GM18508 (cell line): ENCODE measurements at regions not wholly inside any gene's neighbourhood (a gene's known extent, or its start where the extent isn't known, plus 50 kb on each side); places are given as distances from the start of the nearest gene placed in this dataset.
"Not testable (repeated sequence)": the region's sequence is repeated elsewhere in the genome, so short reads cannot be mapped to it uniquely, and the experiment has no call there.

Source experiments
- ATAC-seq: cut with Tn5 transposase; IDR thresholded peaks from one replicate; pipeline ENCODE4 v1.9.1; 2021; ENCODE audit warnings: moderate number of reproducible peaks; ENCODE audit not compliant: insufficient read depth, unreplicated experiment

DNA sequence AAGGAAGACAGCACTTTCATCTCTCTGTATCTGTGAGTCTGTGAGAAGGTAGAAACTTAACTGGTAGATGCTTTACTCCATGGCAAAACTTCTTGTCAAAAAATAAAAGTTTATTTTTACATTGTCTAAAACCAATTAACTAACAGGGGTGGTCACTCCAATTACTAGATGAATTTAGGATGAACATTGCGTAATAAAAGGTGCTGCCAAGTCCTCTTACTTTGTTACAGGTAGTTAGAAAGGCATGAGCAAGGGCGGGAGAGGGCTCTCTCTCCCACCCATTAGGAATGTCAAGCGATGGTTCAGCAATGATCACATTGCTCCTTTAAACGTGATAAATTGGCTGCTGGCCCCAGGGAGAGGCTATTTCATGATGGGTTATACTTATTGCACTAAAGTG lies 512.3 kb downstream of the SLITRK5 start:
- no peak for ATAC-seq

- ATAC-seq: no peak
Measured at GRCh38 chr13:88188986-88189385, 517.8 kb downstream of the SLITRK5 start.

- no peak for ATAC-seq
Measured at GRCh38 chr13:88189728-88190127, 518.6 kb downstream of the SLITRK5 start.

DNA sequence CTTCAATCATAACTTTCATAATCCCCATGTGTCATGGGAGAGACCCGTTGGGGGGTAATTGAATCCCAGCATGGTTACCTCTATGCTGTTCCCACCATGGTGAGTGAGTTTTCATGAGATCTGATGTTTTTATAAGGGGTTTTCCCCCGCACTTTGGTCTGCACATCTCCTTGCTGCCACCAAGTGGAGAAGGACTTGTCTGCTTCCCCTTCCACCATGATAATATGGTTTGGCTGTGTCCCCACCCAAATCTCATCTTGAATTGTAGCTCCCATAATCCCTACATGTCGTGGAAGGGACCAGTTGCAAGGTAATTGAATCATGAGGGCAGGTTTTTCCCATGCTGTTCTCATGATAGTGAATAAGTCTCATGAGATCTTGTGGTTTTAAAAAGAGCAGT lies 524.9 kb downstream of the SLITRK5 start:
- ATAC-seq: no peak

- ATAC-seq: no peak
Measured at GRCh38 chr13:88217372-88217771, 546.2 kb downstream of the SLITRK5 start.

GRCh38 chr13:88217883-88218282 lies 546.7 kb downstream of the SLITRK5 start:
- ATAC-seq: no peak

GRCh38 chr13:88223958-88224357 lies 552.8 kb downstream of the SLITRK5 start:
- ATAC-seq: no peak

DNA sequence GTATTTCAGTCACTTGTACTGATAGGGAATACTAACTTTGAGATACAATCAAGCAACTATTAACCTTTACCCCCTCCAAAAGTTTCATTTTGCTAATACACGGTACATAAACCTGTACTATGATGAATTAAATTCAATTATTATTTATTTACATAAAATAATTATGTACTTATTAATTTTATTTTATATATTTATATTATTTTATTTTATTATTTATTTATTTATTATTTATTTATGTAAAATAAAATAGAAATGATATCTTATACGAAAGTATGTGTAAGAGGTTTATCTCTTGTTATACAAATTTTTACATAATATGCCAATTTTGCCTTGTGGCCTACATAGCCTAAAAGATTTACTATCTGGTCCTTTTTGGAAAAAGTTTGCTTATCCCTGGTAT lies 564.3 kb downstream of the SLITRK5 start:
- ATAC-seq: no peak

- ATAC-seq: no peak
Measured at GRCh38 chr13:88246239-88246638, 575.1 kb downstream of the SLITRK5 start.

- ATAC-seq: no peak
Measured at GRCh38 chr13:88248393-88248792, 577.2 kb downstream of the SLITRK5 start.

GRCh38 chr13:88257706-88258105 lies 586.5 kb downstream of the SLITRK5 start:
- ATAC-seq: no peak

DNA sequence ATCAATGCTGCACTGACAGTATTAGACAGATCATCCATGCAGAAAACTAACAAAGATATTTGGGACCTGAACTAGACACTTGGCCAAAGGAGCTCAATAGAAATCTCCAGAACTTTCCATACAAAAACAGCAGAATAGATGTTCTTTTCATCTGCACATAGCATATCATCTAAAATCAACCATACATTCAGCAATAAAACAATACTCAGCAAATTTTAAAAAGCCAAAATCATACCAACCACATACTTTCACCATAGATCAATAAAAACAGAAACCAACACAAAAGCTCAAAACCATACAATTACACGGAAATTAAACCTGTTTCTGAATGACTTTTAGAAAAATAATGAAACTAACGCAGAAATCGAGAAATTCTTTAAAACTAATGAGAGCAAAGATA lies 592.6 kb downstream of the SLITRK5 start:
- ATAC-seq: no peak

DNA sequence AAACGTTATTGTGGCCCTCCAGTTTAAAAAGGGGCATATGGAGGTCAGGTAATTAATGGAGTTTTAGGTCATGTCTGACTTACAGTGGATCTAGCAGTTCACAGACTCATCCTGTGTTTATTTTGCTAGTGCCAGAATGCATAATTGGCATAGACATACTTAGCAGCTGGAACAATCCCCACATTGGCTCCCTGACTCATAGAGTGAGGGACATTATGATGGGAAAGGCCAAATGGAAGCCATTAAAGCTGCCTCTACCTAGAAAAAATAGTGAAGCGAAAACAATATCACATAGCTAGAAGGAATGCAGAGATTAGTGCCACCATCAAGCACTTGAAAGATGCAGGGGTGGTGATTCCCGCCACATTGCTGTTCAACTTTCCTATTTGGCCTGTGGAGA lies 610.7 kb downstream of the SLITRK5 start:
- no peak for ATAC-seq

- ATAC-seq: no peak
Measured at GRCh38 chr13:88285329-88285728, 614.2 kb downstream of the SLITRK5 start.

GRCh38 chr13:88288326-88288725 lies 617.2 kb downstream of the SLITRK5 start:
- ATAC-seq: no peak

- ATAC-seq: not testable (repeated sequence)
Measured at GRCh38 chr13:88291731-88292130, 620.6 kb downstream of the SLITRK5 start.

DNA sequence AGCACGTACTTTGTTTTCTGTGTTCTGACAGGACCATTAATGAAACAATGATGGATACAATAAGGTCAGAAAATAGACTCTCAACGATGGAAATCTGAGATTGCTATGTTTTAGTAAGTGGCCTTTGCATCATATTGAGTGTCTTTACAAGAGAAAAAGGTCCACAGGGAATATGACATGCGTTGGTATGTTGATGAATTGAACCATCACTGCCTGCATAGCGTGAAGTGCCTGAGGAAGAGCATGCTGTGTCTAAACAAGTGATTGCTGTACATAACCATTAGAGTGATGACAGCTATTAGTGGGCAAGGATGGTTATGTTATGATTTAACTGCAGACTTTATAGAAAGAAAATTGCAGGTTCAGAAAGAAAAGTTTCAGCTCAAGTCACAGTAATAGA lies 623.2 kb downstream of the SLITRK5 start:
- ATAC-seq: no peak

GRCh38 chr13:88303157-88303556 lies 632.0 kb downstream of the SLITRK5 start:
- no peak for ATAC-seq

DNA sequence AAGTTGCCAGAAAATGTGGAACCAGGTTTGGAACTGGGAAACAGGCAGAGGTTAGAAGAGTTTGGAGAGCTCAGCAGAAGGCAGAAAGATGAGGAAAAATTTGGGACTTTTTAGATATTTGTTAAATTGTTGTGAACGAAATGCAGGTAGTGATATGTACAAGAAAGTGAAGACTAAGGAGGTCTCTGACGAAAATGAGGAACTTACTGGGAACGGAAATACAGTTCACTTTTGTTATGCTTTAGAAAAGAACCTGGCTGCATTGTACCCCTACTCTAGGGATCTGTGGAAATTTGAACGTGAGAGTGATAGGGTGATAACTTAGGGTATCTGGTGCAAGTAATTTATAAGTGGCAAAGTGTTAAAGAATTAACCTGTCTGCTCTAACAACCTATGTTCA lies 632.4 kb downstream of the SLITRK5 start:
- no peak for ATAC-seq

GRCh38 chr13:88314496-88314895 lies 643.3 kb downstream of the SLITRK5 start:
- no peak for ATAC-seq

GRCh38 chr13:88329066-88329465 lies 657.9 kb downstream of the SLITRK5 start:
- ATAC-seq: no peak

DNA sequence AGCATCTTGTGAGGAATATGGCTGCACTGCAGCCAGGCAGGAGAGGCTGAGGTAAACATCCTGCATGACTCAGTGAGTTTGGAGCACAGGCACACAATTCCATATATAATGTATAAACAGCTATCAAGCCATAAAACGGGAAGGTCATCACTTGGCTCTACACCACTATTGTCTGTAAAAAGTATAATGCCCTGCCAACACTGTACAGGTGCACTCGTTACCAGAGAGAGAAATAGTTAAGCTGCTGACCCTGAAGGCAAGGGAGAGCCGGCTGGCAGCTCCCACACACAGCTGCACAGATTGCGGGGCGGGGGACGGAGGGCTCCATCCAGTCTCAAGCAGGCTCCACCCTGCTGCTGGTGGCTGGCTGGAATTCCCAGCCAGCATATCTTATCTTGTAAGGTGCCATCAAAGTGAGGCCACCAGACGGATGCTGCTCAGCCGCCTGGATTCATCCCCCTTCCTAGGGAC lies 668.1 kb downstream of the SLITRK5 start:
- ATAC-seq: no peak
